HK-2 (cell line): ENCODE measurements at regions not wholly inside any gene's neighbourhood (a gene's known extent, or its start where the extent isn't known, plus 50 kb on each side); places are given as distances from the start of the nearest gene placed in this dataset.
A peak's percentile ranks its signal among the peaks of the same experiment; 100 is the strongest.

Source experiments
- DNase-seq: peaks from one replicate; pipeline ENCODE4 v3.0.0-alpha.2; 2018; ENCODE audit not compliant: unreplicated experiment

- no peak for DNase-seq
Measured at GRCh38 chr10:3902809-3903410, 117.9 kb upstream of the KLF6 start.

- no peak for DNase-seq
Measured at GRCh38 chr10:3902054-3902808, 117.2 kb upstream of the KLF6 start.

- no peak for DNase-seq
Measured at GRCh38 chr10:3901370-3901769, 116.4 kb upstream of the KLF6 start.

- no peak for DNase-seq
Measured at GRCh38 chr10:3900391-3900790, 115.4 kb upstream of the KLF6 start.

GRCh38 chr10:3898821-3899220, 113.8 kb upstream of the KLF6 start:
- no peak for DNase-seq

- DNase-seq = no peak
Measured at GRCh38 chr10:3897156-3897555, 112.1 kb upstream of the KLF6 start.

GRCh38 chr10:3896161-3896560, 111.2 kb upstream of the KLF6 start:
- DNase-seq = no peak

- DNase-seq = peak; percentile 22
Measured at GRCh38 chr10:3895045-3895631, 110.1 kb upstream of the KLF6 start.

- DNase-seq = no peak
Measured at GRCh38 chr10:3893901-3894563, 109.0 kb upstream of the KLF6 start.

- DNase-seq = no peak
Measured at GRCh38 chr10:3892440-3893425, 107.7 kb upstream of the KLF6 start.

GRCh38 chr10:3891396-3891795, 106.4 kb upstream of the KLF6 start:
- no peak for DNase-seq

- DNase-seq = no peak
Measured at GRCh38 chr10:3890602-3891352, 105.8 kb upstream of the KLF6 start.

GRCh38 chr10:3889961-3890522, 105.0 kb upstream of the KLF6 start:
- peak; percentile 63 for DNase-seq

- peak; percentile 71 for DNase-seq
Measured at GRCh38 chr10:3887885-3888476, 103.0 kb upstream of the KLF6 start.

- DNase-seq = peak; percentile 37
Measured at GRCh38 chr10:3887404-3887803, 102.4 kb upstream of the KLF6 start.

GRCh38 chr10:3886641-3887251, 101.7 kb upstream of the KLF6 start:
- DNase-seq = peak; percentile 61

- DNase-seq = peak; percentile 60
Measured at GRCh38 chr10:3886191-3886590, 101.2 kb upstream of the KLF6 start.

GRCh38 chr10:3882855-3883254, 97.8 kb upstream of the KLF6 start:
- DNase-seq = no peak

GRCh38 chr10:3881622-3882021, 96.6 kb upstream of the KLF6 start:
- no peak for DNase-seq

GRCh38 chr10:3879073-3879472, 94.1 kb upstream of the KLF6 start:
- no peak for DNase-seq
